GM21723 (cell line): ENCODE measurements at regions not wholly inside any gene's neighbourhood (a gene's known extent, or its start where the extent isn't known, plus 50 kb on each side); places are given as distances from the start of the nearest gene placed in this dataset.
A peak's percentile ranks its signal among the peaks of the same experiment; 100 is the strongest.
"Not testable (repeated sequence)": the region's sequence is repeated elsewhere in the genome, so short reads cannot be mapped to it uniquely, and the experiment has no call there.

Source experiments
- ATAC-seq: cut with Tn5 transposase; IDR thresholded peaks from one replicate; pipeline ENCODE4 v1.9.1; 2021; ENCODE audit warnings: mild to moderate bottlenecking, moderate library complexity; ENCODE audit not compliant: unreplicated experiment

- no peak for ATAC-seq
These were observed 123.7 kb downstream of the KLF6 start for GRCh38 chr10:3661271-3661670.

GRCh38 chr10:3660753-3661152 is 124.3 kb downstream of the KLF6 start:
- no peak for ATAC-seq

- ATAC-seq = no peak
These were observed 125.6 kb downstream of the KLF6 start for GRCh38 chr10:3659203-3659917.

GRCh38 chr10:3658766-3659165 is 126.2 kb downstream of the KLF6 start:
- no peak for ATAC-seq

- no peak for ATAC-seq
These were observed 128.8 kb downstream of the KLF6 start for GRCh38 chr10:3656214-3656613.

GRCh38 chr10:3655528-3655927 is 129.5 kb downstream of the KLF6 start:
- peak; percentile 69 for ATAC-seq

- ATAC-seq = no peak
These were observed 130.0 kb downstream of the KLF6 start for GRCh38 chr10:3654980-3655379.

GRCh38 chr10:3654496-3654895 is 130.5 kb downstream of the KLF6 start:
- ATAC-seq = no peak

- not testable (repeated sequence) for ATAC-seq
These were observed 131.7 kb downstream of the KLF6 start for GRCh38 chr10:3653303-3653702.

- no peak for ATAC-seq
These were observed 132.1 kb downstream of the KLF6 start for GRCh38 chr10:3652886-3653285.

GRCh38 chr10:3651969-3652653 is 132.9 kb downstream of the KLF6 start:
- ATAC-seq = no peak

- ATAC-seq = no peak
These were observed 136.4 kb downstream of the KLF6 start for GRCh38 chr10:3648576-3648975.

GRCh38 chr10:3648170-3648569 is 136.8 kb downstream of the KLF6 start:
- ATAC-seq = no peak

- peak; percentile 95 for ATAC-seq
These were observed 137.9 kb downstream of the KLF6 start for GRCh38 chr10:3647074-3647473.

- no peak for ATAC-seq
These were observed 139.6 kb downstream of the KLF6 start for GRCh38 chr10:3645406-3645805.

GRCh38 chr10:3640816-3641215 is 144.2 kb downstream of the KLF6 start:
- no peak for ATAC-seq

- no peak for ATAC-seq
These were observed 145.5 kb downstream of the KLF6 start for GRCh38 chr10:3639546-3639945.

- no peak for ATAC-seq
These were observed 148.4 kb downstream of the KLF6 start for GRCh38 chr10:3636356-3637181.

- no peak for ATAC-seq
These were observed 149.3 kb downstream of the KLF6 start for GRCh38 chr10:3635697-3636096.

- ATAC-seq = no peak
These were observed 149.8 kb downstream of the KLF6 start for GRCh38 chr10:3635211-3635671.

GRCh38 chr10:3634646-3635045 is 150.4 kb downstream of the KLF6 start:
- ATAC-seq = not testable (repeated sequence)
